CD4-positive, alpha-beta T cell treated with Interleukin-6 at 100 ng/mL for 8 hours (primary cell): ENCODE measurements at regions not wholly inside any gene's neighbourhood (a gene's known extent, or its start where the extent isn't known, plus 50 kb on each side); places are given as distances from the start of the nearest gene placed in this dataset.

Experiments
- DNase-seq: peaks from one replicate; pipeline ENCODE4 v3.0.0-alpha.2; 2020; ENCODE audit warnings: mixed read lengths, low spot score

GRCh38 chr18:67380867-67381266, 135.7 kb downstream of the DSEL start:
- DNase-seq = no peak

- DNase-seq = no peak
These were observed 136.5 kb downstream of the DSEL start for GRCh38 chr18:67379981-67380380.

GRCh38 chr18:67376372-67376771, 140.1 kb downstream of the DSEL start:
- DNase-seq = no peak

- no peak for DNase-seq
These were observed 142.9 kb downstream of the DSEL start for GRCh38 chr18:67373636-67374035.

- DNase-seq = no peak
These were observed 149.0 kb downstream of the DSEL start for GRCh38 chr18:67367540-67367939.

GRCh38 chr18:67363694-67364093, 152.8 kb downstream of the DSEL start:
- DNase-seq = no peak

GRCh38 chr18:67362906-67363305, 153.6 kb downstream of the DSEL start:
- no peak for DNase-seq

- peak; percentile 11 for DNase-seq
These were observed 156.4 kb downstream of the DSEL start for GRCh38 chr18:67359873-67360838.

GRCh38 chr18:67358947-67359346, 157.6 kb downstream of the DSEL start:
- no peak for DNase-seq

GRCh38 chr18:67354692-67355091, 161.8 kb downstream of the DSEL start:
- DNase-seq = no peak

- DNase-seq = no peak
These were observed 162.4 kb downstream of the DSEL start for GRCh38 chr18:67354091-67354490.

GRCh38 chr18:67347438-67347837, 169.1 kb downstream of the DSEL start:
- DNase-seq = no peak

GRCh38 chr18:67342159-67342558, 174.4 kb downstream of the DSEL start:
- DNase-seq = no peak

GRCh38 chr18:67337696-67338095, 178.8 kb downstream of the DSEL start:
- no peak for DNase-seq

- no peak for DNase-seq
These were observed 184.7 kb downstream of the DSEL start for GRCh38 chr18:67331857-67332256.

GRCh38 chr18:67319109-67319508, 197.4 kb downstream of the DSEL start:
- DNase-seq = no peak

- no peak for DNase-seq
These were observed 197.9 kb downstream of the DSEL start for GRCh38 chr18:67318651-67319050.

GRCh38 chr18:67310826-67311225, 205.7 kb downstream of the DSEL start:
- no peak for DNase-seq

- no peak for DNase-seq
These were observed 207.7 kb downstream of the DSEL start for GRCh38 chr18:67308819-67309218.

- DNase-seq = no peak
These were observed 211.1 kb downstream of the DSEL start for GRCh38 chr18:67305466-67305865.

GRCh38 chr18:67302043-67302442, 214.5 kb downstream of the DSEL start:
- no peak for DNase-seq

- no peak for DNase-seq
These were observed 214.9 kb downstream of the DSEL start for GRCh38 chr18:67301592-67301991.

GRCh38 chr18:67300498-67300897, 216.0 kb downstream of the DSEL start:
- DNase-seq = no peak

GRCh38 chr18:67292814-67293213, 223.7 kb downstream of the DSEL start:
- DNase-seq = no peak
